GM21529 (cell line): ENCODE measurements at regions not wholly inside any gene's neighbourhood (a gene's known extent, or its start where the extent isn't known, plus 50 kb on each side); places are given as distances from the start of the nearest gene placed in this dataset.

Source experiments
- ATAC-seq: cut with Tn5 transposase; IDR thresholded peaks from one replicate; pipeline ENCODE4 v1.9.1; 2021; ENCODE audit not compliant: unreplicated experiment

- no peak for ATAC-seq
Measured at GRCh38 chr1:99152132-99152531, 112.2 kb upstream of the PLPPR4 start.

GRCh38 chr1:99163671-99164070 is 100.6 kb upstream of the PLPPR4 start:
- no peak for ATAC-seq

- no peak for ATAC-seq
Measured at GRCh38 chr1:99170516-99170915, 93.8 kb upstream of the PLPPR4 start.

GRCh38 chr1:99171184-99171813 is 93.0 kb upstream of the PLPPR4 start:
- no peak for ATAC-seq

GRCh38 chr1:99173282-99173681 is 91.0 kb upstream of the PLPPR4 start:
- ATAC-seq, result no peak

GRCh38 chr1:99173900-99174299 is 90.4 kb upstream of the PLPPR4 start:
- no peak for ATAC-seq

- no peak for ATAC-seq
Measured at GRCh38 chr1:99176753-99177152, 87.5 kb upstream of the PLPPR4 start.

- no peak for ATAC-seq
Measured at GRCh38 chr1:99177465-99177864, 86.8 kb upstream of the PLPPR4 start.

GRCh38 chr1:99180343-99180808 is 83.9 kb upstream of the PLPPR4 start:
- peak; percentile 99 for ATAC-seq

GRCh38 chr1:99180915-99181314 is 83.4 kb upstream of the PLPPR4 start:
- ATAC-seq, result no peak

GRCh38 chr1:99181892-99182291 is 82.4 kb upstream of the PLPPR4 start:
- no peak for ATAC-seq

GRCh38 chr1:99185196-99185595 is 79.1 kb upstream of the PLPPR4 start:
- ATAC-seq, result no peak

GRCh38 chr1:99193431-99193830 is 70.9 kb upstream of the PLPPR4 start:
- no peak for ATAC-seq

- no peak for ATAC-seq
Measured at GRCh38 chr1:99198393-99198792, 65.9 kb upstream of the PLPPR4 start.

- ATAC-seq, result no peak
Measured at GRCh38 chr1:99207216-99207615, 57.1 kb upstream of the PLPPR4 start.
